Right atrium auricular region (tissue), 2 donors: ENCODE measurements at regions not wholly inside any gene's neighbourhood (a gene's known extent, or its start where the extent isn't known, plus 50 kb on each side); places are given as distances from the start of the nearest gene placed in this dataset.

Experiments used
- DNase-seq: peaks from one replicate; pipeline ENCODE4 v3.0.0-alpha.2; 2019; ENCODE audit warnings: low spot score
- H3K27ac ChIP-seq, 2 donors: fragments of 200-600 bp; sonication (generic); 1 replicate in 1 of 2; 2 replicates in 1 of 2; pipeline ENCODE4 v1.5.1; 2016 to 2019
- H3K27me3 ChIP-seq, 2 donors: fragments of 200-600 bp; sonication (generic); one replicate each; pipeline versions ENCODE4 v1.5.1 to v1.6.0; 2017 to 2019
- H3K36me3 ChIP-seq: fragments of 200-600 bp; sonication (generic); one replicate; pipeline ENCODE4 v1.5.1; 2016
- H3K4me1 ChIP-seq, 2 donors: fragments of 200-600 bp; sonication (generic); one replicate each; pipeline versions ENCODE4 v1.5.1 to v1.6.0; 2017 to 2019
- H3K4me3 ChIP-seq, 2 donors: fragments of 200-600 bp; sonication (generic); 1 replicate in 1 of 2; 2 replicates in 1 of 2; pipeline ENCODE4 v1.5.1; 2017 to 2019; ENCODE audit warnings: mild to moderate bottlenecking in 1 of 2, moderate library complexity in 1 of 2
- H3K9me3 ChIP-seq, 2 donors: fragments of 200-600 bp; sonication (generic); one replicate each; pipeline ENCODE4 v1.5.1; 2019
- TF ChIP-seq, protein P1 (sequence below), 2 donors: fragments of 200-600 bp; sonication (generic); IDR thresholded peaks; one replicate each; pipeline ENCODE4 v1.5.1; 2019; ENCODE audit warnings: antibody characterized with exemption in 2 of 2

DNA sequence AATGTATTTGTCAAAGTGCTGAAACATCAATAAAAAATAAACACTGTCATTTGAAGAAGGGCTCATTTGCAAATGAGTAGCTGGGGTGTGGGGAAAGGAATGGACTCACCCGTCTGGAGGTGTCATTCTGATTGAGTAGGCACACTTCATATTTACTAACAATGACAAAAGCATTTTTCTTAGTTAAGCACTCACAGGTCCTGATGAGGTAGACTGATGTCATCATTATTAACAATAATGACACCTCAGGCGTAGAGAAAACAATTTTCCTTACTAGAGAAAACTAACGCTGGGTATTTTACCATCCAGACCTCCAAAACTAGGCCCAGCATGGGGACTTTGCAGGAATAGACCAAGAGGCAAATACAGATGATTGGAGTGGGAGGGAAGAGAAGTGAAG lies 76.0 kb downstream of the UNC5CL start:
- TF ChIP-seq, protein P1, sequence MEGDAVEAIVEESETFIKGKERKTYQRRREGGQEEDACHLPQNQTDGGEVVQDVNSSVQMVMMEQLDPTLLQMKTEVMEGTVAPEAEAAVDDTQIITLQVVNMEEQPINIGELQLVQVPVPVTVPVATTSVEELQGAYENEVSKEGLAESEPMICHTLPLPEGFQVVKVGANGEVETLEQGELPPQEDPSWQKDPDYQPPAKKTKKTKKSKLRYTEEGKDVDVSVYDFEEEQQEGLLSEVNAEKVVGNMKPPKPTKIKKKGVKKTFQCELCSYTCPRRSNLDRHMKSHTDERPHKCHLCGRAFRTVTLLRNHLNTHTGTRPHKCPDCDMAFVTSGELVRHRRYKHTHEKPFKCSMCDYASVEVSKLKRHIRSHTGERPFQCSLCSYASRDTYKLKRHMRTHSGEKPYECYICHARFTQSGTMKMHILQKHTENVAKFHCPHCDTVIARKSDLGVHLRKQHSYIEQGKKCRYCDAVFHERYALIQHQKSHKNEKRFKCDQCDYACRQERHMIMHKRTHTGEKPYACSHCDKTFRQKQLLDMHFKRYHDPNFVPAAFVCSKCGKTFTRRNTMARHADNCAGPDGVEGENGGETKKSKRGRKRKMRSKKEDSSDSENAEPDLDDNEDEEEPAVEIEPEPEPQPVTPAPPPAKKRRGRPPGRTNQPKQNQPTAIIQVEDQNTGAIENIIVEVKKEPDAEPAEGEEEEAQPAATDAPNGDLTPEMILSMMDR (IDR thresholded peaks at IDR 0.05) = no peak
- H3K9me3 ChIP-seq = no peaks in the 10 kb centered on the region
- H3K36me3 ChIP-seq = no peaks in the 10 kb centered on the region
- no peak overlapping the region for H3K27ac ChIP-seq
- DNase-seq = no peak
- H3K27me3 ChIP-seq = no peaks in the 10 kb centered on the region
- H3K4me3 ChIP-seq = no peak overlapping the region
- H3K4me1 ChIP-seq = no peaks in the 10 kb centered on the region

GRCh38 chr6:40962241-40962640 lies 76.8 kb downstream of the UNC5CL start:
- Histone ChIP-seq H3K4me3 (no peak overlapping the region), H3K27ac (no peak overlapping the region), H3K9me3 (no peaks in the 10 kb centered on the region), H3K27me3 (no peaks in the 10 kb centered on the region), H3K4me1 (no peaks in the 10 kb centered on the region), H3K36me3 (no peaks in the 10 kb centered on the region)
- no peak for DNase-seq
- TF ChIP-seq, protein P1 (IDR thresholded peaks at IDR 0.05) = no peak

- no peak overlapping the region for H3K4me3 ChIP-seq
- no peak overlapping the region for H3K27ac ChIP-seq
- no peaks in the 10 kb centered on the region for H3K27me3 ChIP-seq
- no peak for DNase-seq
- no peaks in the 10 kb centered on the region for H3K36me3 ChIP-seq
- TF ChIP-seq, protein P1 (IDR thresholded peaks at IDR 0.05) = no peak
- H3K4me1 ChIP-seq = no peaks in the 10 kb centered on the region
- no peaks in the 10 kb centered on the region for H3K9me3 ChIP-seq
These were observed 77.2 kb downstream of the UNC5CL start for GRCh38 chr6:40961831-40962230.

- Histone ChIP-seq H3K27ac (no peak overlapping the region), H3K9me3 (no peaks in the 10 kb centered on the region), H3K4me3 (no peak overlapping the region), H3K4me1 (no peaks in the 10 kb centered on the region), H3K27me3 (no peaks in the 10 kb centered on the region), H3K36me3 (no peaks in the 10 kb centered on the region)
- DNase-seq = no peak
- TF ChIP-seq, protein P1 (IDR thresholded peaks at IDR 0.05) = no peak
These were observed 78.1 kb downstream of the UNC5CL start for GRCh38 chr6:40960742-40961430.

DNA sequence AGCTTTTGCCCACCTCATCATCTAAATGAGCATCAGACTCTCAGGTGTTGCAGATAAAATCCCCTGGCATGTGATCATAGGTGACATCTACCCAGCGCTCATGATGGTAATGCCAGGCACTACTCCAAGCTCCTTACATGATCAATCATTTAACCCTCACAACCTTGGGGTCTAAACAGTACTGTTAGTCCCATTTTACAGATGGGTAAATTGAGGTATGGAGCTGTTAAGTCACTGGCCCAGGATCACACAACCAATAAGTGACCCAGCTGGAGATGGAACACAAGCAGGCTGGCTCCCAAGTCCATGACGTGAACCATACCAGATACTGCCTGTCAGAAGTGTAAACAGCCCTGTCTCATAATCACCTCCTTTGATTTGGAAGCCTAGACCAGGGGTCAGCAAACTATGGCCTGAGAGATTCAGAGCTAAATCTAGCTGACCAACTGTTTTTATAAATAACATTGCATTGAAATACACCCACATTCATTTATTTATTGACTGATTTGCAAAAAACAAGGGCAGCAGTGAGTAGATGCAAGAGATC lies 79.2 kb downstream of the UNC5CL start:
- DNase-seq = no peak
- H3K36me3 ChIP-seq = no peaks in the 10 kb centered on the region
- no peaks in the 10 kb centered on the region for H3K27me3 ChIP-seq
- H3K27ac ChIP-seq = no peak overlapping the region
- no peaks in the 10 kb centered on the region for H3K9me3 ChIP-seq
- TF ChIP-seq, protein P1 (IDR thresholded peaks at IDR 0.05) = no peak
- no peak overlapping the region for H3K4me3 ChIP-seq
- no peaks in the 10 kb centered on the region for H3K4me1 ChIP-seq

DNA sequence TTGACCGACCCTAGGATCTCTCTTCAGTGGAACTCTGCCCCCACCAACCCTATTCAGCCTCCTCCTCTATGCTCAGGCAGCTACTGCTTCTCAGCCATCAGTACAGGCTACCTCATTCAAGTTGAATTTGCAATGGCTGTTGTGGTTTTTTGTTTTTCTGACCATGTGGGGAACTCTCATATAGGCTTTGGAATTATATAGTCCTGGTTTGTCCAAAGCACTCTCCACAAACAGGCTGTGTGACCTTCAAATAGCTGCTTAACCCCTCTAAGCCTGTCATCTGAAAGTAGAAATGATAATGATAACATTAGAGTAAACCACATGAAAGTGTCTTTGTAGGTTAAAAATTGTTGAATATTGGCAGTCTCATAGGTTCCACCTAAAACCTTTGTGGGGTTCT lies 80.3 kb downstream of the UNC5CL start:
- Histone ChIP-seq H3K27ac (no peak overlapping the region), H3K4me1 (no peaks in the 10 kb centered on the region), H3K36me3 (no peaks in the 10 kb centered on the region), H3K27me3 (no peaks in the 10 kb centered on the region), H3K9me3 (no peaks in the 10 kb centered on the region), H3K4me3 (no peak overlapping the region)
- DNase-seq = no peak
- TF ChIP-seq, protein P1 (IDR thresholded peaks at IDR 0.05) = no peak
